H1 (cell line): ENCODE measurements at regions not wholly inside any gene's neighbourhood (a gene's known extent, or its start where the extent isn't known, plus 50 kb on each side); places are given as distances from the start of the nearest gene placed in this dataset.

ENCODE experiments used
- CREB1 ChIP-seq: IDR thresholded peaks from 2 replicates; pipeline ENCODE4 v1.6.1; 2012; ENCODE audit warnings: inconsistent platforms
- CTCF ChIP-seq, 3 experiments: IDR thresholded peaks; 1 replicate in 2 of 3; 2 replicates in 1 of 3; pipeline versions ENCODE4 v1.5.1 to v1.6.1; 2011; ENCODE audit warnings: low read length in 3 of 3, mild to moderate bottlenecking in 3 of 3, inconsistent platforms in 2 of 3, low read depth in 1 of 3, moderate library complexity in 1 of 3; ENCODE audit not compliant: insufficient read depth in 1 of 3; ENCODE audit errors: control extremely low read depth in 1 of 3
- E2F6 ChIP-seq: IDR thresholded peaks from 2 replicates; pipeline ENCODE4 v1.6.1; 2012; ENCODE audit warnings: inconsistent platforms
- GTF2F1 ChIP-seq: IDR thresholded peaks from 2 replicates; pipeline ENCODE4 v1.6.1; 2012; ENCODE audit warnings: low read depth, low read length, improper control_type of control experiment, borderline replicate concordance
- MAFK ChIP-seq: IDR thresholded peaks from 2 replicates; pipeline ENCODE4 v1.6.1; 2012; ENCODE audit warnings: low read depth, mild to moderate bottlenecking, improper control_type of control experiment, low read length
- POLR2A ChIP-seq, 2 experiments: IDR thresholded peaks; 1 replicate in 1 of 2; 2 replicates in 1 of 2; pipeline ENCODE4 v1.6.1; 2011; ENCODE audit warnings: low read depth in 2 of 2, low read length in 2 of 2, mild to moderate bottlenecking in 2 of 2; ENCODE audit errors: control extremely low read depth in 1 of 2
- POLR2AphosphoS5 ChIP-seq: IDR thresholded peaks from 2 replicates; pipeline ENCODE4 v1.6.1; 2011; ENCODE audit warnings: low read depth, low read length
- RAD21 ChIP-seq, 2 experiments: IDR thresholded peaks in 1 of 2; conservative IDR thresholded peaks in 1 of 2; 2 replicates each; pipeline ENCODE4 v1.6.1; 2011; ENCODE audit warnings: low read depth in 2 of 2, low read length in 2 of 2, improper control_type of control experiment in 1 of 2, inconsistent platforms in 1 of 2, mild to moderate bottlenecking in 1 of 2, moderate library complexity in 1 of 2
- SIN3A ChIP-seq, 2 experiments: IDR thresholded peaks in 1 of 2; conservative IDR thresholded peaks in 1 of 2; 2 replicates each; pipeline ENCODE4 v1.6.1; 2011 to 2012; ENCODE audit warnings: low read length in 2 of 2, improper control_type of control experiment in 1 of 2, low read depth in 1 of 2, mild to moderate bottlenecking in 1 of 2
- SP1 ChIP-seq: IDR thresholded peaks from 2 replicates; pipeline ENCODE4 v1.6.1; 2011; ENCODE audit warnings: low read depth, low read length

GRCh38 chrX:76248901-76249300, 76.0 kb downstream of the PBDC1 start:
- TF ChIP-seq POLR2A (IDR thresholded peaks at IDR 0.05; ENCODE audit: control extremely low read depth in 1 of 2, low read depth in 2 of 2, low read length in 2 of 2): no peak
- no peak for TF ChIP-seq RAD21 (IDR thresholded peaks at IDR 0.05 in 1 of 2, conservative IDR thresholded peaks at IDR 0.05 in 1 of 2; ENCODE audit: low read depth in 2 of 2, low read length in 2 of 2)
- TF ChIP-seq CTCF (IDR thresholded peaks at IDR 0.05; ENCODE audit: control extremely low read depth in 1 of 3, insufficient read depth in 1 of 3, low read depth in 1 of 3, low read length in 3 of 3): no peak
- no peak for TF ChIP-seq GTF2F1
- no peak for TF ChIP-seq MAFK
- TF ChIP-seq SIN3A (conservative IDR thresholded peaks at IDR 0.05 in 1 of 2, IDR thresholded peaks at IDR 0.05 in 1 of 2; ENCODE audit: low read depth in 1 of 2, low read length in 2 of 2): no peak
- TF ChIP-seq CREB1: no peak
- no peak for TF ChIP-seq POLR2AphosphoS5
- no peak for TF ChIP-seq SP1
- no peak for TF ChIP-seq E2F6
